ENCODE measurements at regions not wholly inside any gene's neighbourhood (a gene's known extent, or its start where the extent isn't known, plus 50 kb on each side); places are given as distances from the start of the nearest gene placed in this dataset.

DNA sequence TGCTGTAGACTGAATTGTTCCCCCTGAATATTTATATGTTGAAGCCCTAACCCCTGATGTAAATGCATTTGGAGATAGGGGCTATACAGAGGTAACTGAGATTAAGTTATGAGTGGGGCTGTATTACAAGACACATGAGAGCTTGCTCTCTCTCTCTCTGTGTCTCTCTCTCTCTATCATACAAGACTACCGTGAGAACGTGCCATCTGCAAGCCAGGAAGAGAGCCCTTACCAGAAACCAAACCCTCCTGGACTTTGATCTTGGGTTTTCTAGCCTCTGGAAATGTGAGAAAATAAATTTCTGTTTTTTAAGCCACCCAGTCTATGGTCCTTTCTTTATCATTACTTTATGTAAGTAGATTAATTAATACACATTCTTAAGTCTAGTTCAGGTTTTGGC lies 249.3 kb upstream of the MAN1A1 start:
- ATAC-seq (no peak), DNase-seq (ENCODE audit: low spot score) (no peak)
- H4K20me1 ChIP-seq (replicated peaks; ENCODE audit: insufficient read depth), result no peaks in the 10 kb centered on the region
- H3K27ac ChIP-seq (ENCODE audit: low read depth), result no peak overlapping the region
- TF ChIP-seq CREB1 (CRISPR knock-in tag; IDR thresholded peaks at IDR 0.05; ENCODE audit: low read depth) (no peak), EZH2phosphoT487 (IDR thresholded peaks at IDR 0.05; ENCODE audit: unreplicated experiment) (no peak), JUNB (IDR thresholded peaks at IDR 0.05; ENCODE audit: unreplicated experiment) (no peak), EZH2 (IDR thresholded peaks at IDR 0.05; ENCODE audit: low read depth, unreplicated experiment) (no peak)
- no peaks in the 10 kb centered on the region for H3F3A ChIP-seq (replicated peaks; ENCODE audit: low read depth)
- H2AFZ ChIP-seq, result no peak overlapping the region
- H3K36me3 ChIP-seq (ENCODE audit: insufficient read depth), result no peaks in the 10 kb centered on the region
- no peaks in the 10 kb centered on the region for H3K9me2 ChIP-seq (ENCODE audit: insufficient read depth)
- H3K4me3 Mint-ChIP-seq, result no peak overlapping the region
- H3K79me2 ChIP-seq (replicated peaks; ENCODE audit: insufficient read depth), result no peaks in the 10 kb centered on the region
- H3K27me3 Mint-ChIP-seq (ENCODE audit: insufficient read depth, low read depth, poor library complexity), result no peaks in the 10 kb centered on the region
- no peaks in the 10 kb centered on the region for H3K4me1 ChIP-seq (ENCODE audit: insufficient read depth)
- H3K9me3 Mint-ChIP-seq, result 0 out of 3 replicates have a peak, but pooled peaks cover 3% of the 10 kb centered on the region
- no peak overlapping the region for H3K4me3 ChIP-seq
- H3K4me2 ChIP-seq, result no peak overlapping the region
- H3K27ac Mint-ChIP-seq, result no peak overlapping the region
- no peaks in the 10 kb centered on the region for H3K4me1 Mint-ChIP-seq
- H3K27me3 ChIP-seq (ENCODE audit: insufficient read depth), result no peaks in the 10 kb centered on the region
- H3K36me3 Mint-ChIP-seq (ENCODE audit: low read depth), result no peaks in the 10 kb centered on the region

DNA sequence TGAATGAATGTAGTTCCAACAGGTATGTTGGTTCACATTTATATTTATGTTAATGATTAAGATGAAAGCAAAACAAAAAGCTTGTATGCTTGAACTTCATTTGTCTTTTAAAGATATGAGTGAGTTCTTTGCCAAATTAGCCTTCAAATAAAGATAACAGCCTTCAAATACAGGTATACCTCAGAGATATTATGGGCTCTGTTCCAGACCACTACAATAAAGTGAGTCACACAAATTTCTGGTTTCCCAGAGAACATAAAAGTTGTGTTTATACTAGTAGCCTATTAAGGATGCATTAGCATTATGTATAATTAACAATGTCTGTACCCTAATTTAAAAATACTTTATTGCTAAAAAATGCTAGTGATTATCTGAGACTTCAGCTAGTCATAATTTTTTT lies 245.3 kb upstream of the MAN1A1 start:
- no peak for DNase-seq (ENCODE audit: low spot score)
- no peaks in the 10 kb centered on the region for H3K4me1 ChIP-seq (ENCODE audit: insufficient read depth)
- peaks cover 6% of the 10 kb centered on the region; the same call in 2 of the 3 replicates for H3K4me1 Mint-ChIP-seq

More for the DNA sequence above, 245.3 kb upstream of the MAN1A1 start:
- no peak overlapping the region for H2AFZ ChIP-seq
- H3K4me2 ChIP-seq, result no peak overlapping the region
- Mint-ChIP-seq H3K4me3 (no peak overlapping the region), H3K27ac (no peak overlapping the region), H3K9me3 (0 out of 3 replicates have a peak, but pooled peaks cover 3% of the 10 kb centered on the region), H3K36me3 (ENCODE audit: low read depth) (no peaks in the 10 kb centered on the region), H3K27me3 (ENCODE audit: insufficient read depth, low read depth, poor library complexity) (no peaks in the 10 kb centered on the region)
- H3K4me3 ChIP-seq, result no peak overlapping the region
- no peaks in the 10 kb centered on the region for H3K9me2 ChIP-seq (ENCODE audit: insufficient read depth)
- TF ChIP-seq POLR2AphosphoS5 (IDR thresholded peaks at IDR 0.05; ENCODE audit: low read depth) (no peak), ZNF331 (CRISPR knock-in tag; IDR thresholded peaks at IDR 0.05; ENCODE audit: low read depth) (no peak), STAT1 (IDR thresholded peaks at IDR 0.05; ENCODE audit: unreplicated experiment) (no peak), JUNB (IDR thresholded peaks at IDR 0.05; ENCODE audit: unreplicated experiment) (no peak), EZH2phosphoT487 (IDR thresholded peaks at IDR 0.05; ENCODE audit: unreplicated experiment) (no peak)
- TF ChIP-seq, protein P1, sequence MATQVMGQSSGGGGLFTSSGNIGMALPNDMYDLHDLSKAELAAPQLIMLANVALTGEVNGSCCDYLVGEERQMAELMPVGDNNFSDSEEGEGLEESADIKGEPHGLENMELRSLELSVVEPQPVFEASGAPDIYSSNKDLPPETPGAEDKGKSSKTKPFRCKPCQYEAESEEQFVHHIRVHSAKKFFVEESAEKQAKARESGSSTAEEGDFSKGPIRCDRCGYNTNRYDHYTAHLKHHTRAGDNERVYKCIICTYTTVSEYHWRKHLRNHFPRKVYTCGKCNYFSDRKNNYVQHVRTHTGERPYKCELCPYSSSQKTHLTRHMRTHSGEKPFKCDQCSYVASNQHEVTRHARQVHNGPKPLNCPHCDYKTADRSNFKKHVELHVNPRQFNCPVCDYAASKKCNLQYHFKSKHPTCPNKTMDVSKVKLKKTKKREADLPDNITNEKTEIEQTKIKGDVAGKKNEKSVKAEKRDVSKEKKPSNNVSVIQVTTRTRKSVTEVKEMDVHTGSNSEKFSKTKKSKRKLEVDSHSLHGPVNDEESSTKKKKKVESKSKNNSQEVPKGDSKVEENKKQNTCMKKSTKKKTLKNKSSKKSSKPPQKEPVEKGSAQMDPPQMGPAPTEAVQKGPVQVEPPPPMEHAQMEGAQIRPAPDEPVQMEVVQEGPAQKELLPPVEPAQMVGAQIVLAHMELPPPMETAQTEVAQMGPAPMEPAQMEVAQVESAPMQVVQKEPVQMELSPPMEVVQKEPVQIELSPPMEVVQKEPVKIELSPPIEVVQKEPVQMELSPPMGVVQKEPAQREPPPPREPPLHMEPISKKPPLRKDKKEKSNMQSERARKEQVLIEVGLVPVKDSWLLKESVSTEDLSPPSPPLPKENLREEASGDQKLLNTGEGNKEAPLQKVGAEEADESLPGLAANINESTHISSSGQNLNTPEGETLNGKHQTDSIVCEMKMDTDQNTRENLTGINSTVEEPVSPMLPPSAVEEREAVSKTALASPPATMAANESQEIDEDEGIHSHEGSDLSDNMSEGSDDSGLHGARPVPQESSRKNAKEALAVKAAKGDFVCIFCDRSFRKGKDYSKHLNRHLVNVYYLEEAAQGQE (IDR thresholded peaks at IDR 0.05; ENCODE audit: unreplicated experiment), result no peak
- TF ChIP-seq, protein P2, sequence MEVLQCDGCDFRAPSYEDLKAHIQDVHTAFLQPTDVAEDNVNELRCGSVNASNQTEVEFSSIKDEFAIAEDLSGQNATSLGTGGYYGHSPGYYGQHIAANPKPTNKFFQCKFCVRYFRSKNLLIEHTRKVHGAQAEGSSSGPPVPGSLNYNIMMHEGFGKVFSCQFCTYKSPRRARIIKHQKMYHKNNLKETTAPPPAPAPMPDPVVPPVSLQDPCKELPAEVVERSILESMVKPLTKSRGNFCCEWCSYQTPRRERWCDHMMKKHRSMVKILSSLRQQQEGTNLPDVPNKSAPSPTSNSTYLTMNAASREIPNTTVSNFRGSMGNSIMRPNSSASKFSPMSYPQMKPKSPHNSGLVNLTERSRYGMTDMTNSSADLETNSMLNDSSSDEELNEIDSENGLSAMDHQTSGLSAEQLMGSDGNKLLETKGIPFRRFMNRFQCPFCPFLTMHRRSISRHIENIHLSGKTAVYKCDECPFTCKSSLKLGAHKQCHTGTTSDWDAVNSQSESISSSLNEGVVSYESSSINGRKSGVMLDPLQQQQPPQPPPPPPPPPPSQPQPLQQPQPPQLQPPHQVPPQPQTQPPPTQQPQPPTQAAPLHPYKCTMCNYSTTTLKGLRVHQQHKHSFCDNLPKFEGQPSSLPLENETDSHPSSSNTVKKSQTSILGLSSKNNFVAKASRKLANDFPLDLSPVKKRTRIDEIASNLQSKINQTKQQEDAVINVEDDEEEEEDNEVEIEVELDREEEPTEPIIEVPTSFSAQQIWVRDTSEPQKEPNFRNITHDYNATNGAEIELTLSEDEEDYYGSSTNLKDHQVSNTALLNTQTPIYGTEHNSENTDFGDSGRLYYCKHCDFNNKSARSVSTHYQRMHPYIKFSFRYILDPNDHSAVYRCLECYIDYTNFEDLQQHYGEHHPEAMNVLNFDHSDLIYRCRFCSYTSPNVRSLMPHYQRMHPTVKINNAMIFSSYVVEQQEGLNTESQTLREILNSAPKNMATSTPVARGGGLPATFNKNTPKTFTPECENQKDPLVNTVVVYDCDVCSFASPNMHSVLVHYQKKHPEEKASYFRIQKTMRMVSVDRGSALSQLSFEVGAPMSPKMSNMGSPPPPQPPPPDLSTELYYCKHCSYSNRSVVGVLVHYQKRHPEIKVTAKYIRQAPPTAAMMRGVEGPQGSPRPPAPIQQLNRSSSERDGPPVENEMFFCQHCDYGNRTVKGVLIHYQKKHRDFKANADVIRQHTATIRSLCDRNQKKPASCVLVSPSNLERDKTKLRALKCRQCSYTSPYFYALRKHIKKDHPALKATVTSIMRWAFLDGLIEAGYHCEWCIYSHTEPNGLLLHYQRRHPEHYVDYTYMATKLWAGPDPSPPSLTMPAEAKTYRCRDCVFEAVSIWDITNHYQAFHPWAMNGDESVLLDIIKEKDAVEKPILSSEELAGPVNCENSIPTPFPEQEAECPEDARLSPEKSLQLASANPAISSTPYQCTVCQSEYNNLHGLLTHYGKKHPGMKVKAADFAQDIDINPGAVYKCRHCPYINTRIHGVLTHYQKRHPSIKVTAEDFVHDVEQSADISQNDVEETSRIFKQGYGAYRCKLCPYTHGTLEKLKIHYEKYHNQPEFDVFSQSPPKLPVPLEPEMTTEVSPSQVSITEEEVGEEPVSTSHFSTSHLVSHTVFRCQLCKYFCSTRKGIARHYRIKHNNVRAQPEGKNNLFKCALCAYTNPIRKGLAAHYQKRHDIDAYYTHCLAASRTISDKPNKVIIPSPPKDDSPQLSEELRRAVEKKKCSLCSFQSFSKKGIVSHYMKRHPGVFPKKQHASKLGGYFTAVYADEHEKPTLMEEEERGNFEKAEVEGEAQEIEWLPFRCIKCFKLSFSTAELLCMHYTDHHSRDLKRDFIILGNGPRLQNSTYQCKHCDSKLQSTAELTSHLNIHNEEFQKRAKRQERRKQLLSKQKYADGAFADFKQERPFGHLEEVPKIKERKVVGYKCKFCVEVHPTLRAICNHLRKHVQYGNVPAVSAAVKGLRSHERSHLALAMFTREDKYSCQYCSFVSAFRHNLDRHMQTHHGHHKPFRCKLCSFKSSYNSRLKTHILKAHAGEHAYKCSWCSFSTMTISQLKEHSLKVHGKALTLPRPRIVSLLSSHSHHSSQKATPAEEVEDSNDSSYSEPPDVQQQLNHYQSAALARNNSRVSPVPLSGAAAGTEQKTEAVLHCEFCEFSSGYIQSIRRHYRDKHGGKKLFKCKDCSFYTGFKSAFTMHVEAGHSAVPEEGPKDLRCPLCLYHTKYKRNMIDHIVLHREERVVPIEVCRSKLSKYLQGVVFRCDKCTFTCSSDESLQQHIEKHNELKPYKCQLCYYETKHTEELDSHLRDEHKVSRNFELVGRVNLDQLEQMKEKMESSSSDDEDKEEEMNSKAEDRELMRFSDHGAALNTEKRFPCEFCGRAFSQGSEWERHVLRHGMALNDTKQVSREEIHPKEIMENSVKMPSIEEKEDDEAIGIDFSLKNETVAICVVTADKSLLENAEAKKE (CRISPR knock-in tag; IDR thresholded peaks at IDR 0.05), result no peak
- TF ChIP-seq, protein P3, sequence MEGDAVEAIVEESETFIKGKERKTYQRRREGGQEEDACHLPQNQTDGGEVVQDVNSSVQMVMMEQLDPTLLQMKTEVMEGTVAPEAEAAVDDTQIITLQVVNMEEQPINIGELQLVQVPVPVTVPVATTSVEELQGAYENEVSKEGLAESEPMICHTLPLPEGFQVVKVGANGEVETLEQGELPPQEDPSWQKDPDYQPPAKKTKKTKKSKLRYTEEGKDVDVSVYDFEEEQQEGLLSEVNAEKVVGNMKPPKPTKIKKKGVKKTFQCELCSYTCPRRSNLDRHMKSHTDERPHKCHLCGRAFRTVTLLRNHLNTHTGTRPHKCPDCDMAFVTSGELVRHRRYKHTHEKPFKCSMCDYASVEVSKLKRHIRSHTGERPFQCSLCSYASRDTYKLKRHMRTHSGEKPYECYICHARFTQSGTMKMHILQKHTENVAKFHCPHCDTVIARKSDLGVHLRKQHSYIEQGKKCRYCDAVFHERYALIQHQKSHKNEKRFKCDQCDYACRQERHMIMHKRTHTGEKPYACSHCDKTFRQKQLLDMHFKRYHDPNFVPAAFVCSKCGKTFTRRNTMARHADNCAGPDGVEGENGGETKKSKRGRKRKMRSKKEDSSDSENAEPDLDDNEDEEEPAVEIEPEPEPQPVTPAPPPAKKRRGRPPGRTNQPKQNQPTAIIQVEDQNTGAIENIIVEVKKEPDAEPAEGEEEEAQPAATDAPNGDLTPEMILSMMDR (conservative IDR thresholded peaks at IDR 0.05; ENCODE audit: low read depth in 2 of 2), result no peak
- H3F3A ChIP-seq (replicated peaks; ENCODE audit: low read depth), result no peaks in the 10 kb centered on the region
- H3K27ac ChIP-seq (ENCODE audit: low read depth), result no peak overlapping the region
- H4K20me1 ChIP-seq (replicated peaks; ENCODE audit: insufficient read depth), result no peaks in the 10 kb centered on the region
- no peaks in the 10 kb centered on the region for H3K27me3 ChIP-seq (ENCODE audit: insufficient read depth)
- no peak for ATAC-seq
- no peaks in the 10 kb centered on the region for H3K36me3 ChIP-seq (ENCODE audit: insufficient read depth)
- H3K79me2 ChIP-seq (replicated peaks; ENCODE audit: insufficient read depth), result no peaks in the 10 kb centered on the region
